IPS-15b (cell line): ENCODE measurements at regions not wholly inside any gene's neighbourhood (a gene's known extent, or its start where the extent isn't known, plus 50 kb on each side); places are given as distances from the start of the nearest gene placed in this dataset.

Source experiments
- H3K27me3 ChIP-seq: one replicate; pipeline ENCODE4 v1.6.1; 2013; ENCODE audit warnings: low read length; ENCODE audit not compliant: control insufficient read depth, insufficient read depth
- H3K36me3 ChIP-seq: one replicate; pipeline ENCODE4 v1.6.1; 2013; ENCODE audit warnings: low read length; ENCODE audit not compliant: control insufficient read depth, insufficient read depth
- H3K4me1 ChIP-seq: one replicate; pipeline ENCODE4 v1.6.1; 2013; ENCODE audit warnings: mild to moderate bottlenecking, low read length; ENCODE audit not compliant: control insufficient read depth, insufficient read depth
- H3K4me3 ChIP-seq: one replicate; pipeline ENCODE4 v1.5.1; 2013; ENCODE audit warnings: low read depth, low read length
- H3K9ac ChIP-seq: one replicate; pipeline ENCODE4 v1.6.1; 2013; ENCODE audit warnings: low read depth, mild to moderate bottlenecking, low read length
- H3K9me3 ChIP-seq: one replicate; pipeline ENCODE4 v1.6.1; 2013; ENCODE audit warnings: mild to moderate bottlenecking, low read length; ENCODE audit not compliant: control insufficient read depth, insufficient read depth

DNA sequence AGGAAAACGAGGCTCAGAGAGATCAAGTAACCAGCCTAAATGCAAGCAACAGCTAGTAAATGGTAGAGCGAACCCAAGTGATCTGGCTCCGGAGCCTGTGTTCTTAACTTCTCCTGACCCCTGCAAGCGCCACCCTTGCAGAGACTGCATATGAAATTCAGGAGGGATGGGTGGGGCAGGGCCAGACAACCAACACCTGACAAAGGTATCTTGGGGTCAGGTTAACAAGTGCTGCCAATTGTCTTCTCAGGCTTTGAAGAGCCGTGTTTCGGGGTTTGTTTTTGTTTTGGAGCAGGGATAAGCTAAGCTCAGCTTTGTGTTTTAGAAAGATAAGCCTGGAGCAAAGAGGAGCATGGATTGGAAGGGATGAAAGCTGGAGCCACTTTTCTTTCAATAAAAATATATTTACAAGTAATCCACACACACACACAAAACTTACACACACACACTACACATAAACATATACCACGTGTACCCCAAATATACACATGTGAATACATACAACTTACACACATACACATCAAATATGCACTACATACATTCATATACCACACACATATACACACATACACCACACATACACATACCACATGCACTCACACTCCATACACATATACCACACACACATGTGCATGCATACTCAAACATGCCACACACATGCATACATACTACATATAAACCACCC, 722.0 kb downstream of the DIAPH3 start:
- no peak overlapping the region for H3K4me3 ChIP-seq

DNA sequence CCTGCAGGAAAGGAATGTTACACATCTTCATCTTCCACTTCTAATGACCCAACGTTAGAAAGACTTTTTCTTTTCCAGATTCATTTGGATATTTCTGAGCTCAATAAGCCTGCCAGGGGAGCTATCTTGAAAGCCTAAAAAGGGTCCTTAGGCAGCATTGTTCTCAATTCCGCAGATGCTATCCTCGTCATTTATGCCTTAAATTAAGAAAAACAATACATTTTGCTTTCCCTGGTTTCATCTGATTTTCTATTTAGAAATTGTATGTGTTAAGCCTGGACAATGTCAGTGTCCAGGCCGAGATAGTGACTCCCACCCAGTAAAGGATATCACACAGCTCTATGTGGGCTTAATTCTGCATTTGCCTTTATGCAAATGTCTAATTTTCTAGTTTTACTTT, 721.3 kb downstream of the DIAPH3 start:
- no peaks in the 10 kb centered on the region for H3K27me3 ChIP-seq
- H3K4me1 ChIP-seq: peaks cover 7% of the 10 kb centered on the region
- no peak overlapping the region for H3K9ac ChIP-seq
- peaks cover 2% of the 10 kb centered on the region for H3K9me3 ChIP-seq
- H3K36me3 ChIP-seq: no peaks in the 10 kb centered on the region
- H3K4me3 ChIP-seq: no peak overlapping the region

More for the DNA sequence above, 722.0 kb downstream of the DIAPH3 start:
- Histone ChIP-seq H3K27me3 (no peaks in the 10 kb centered on the region), H3K9ac (no peak overlapping the region), H3K36me3 (no peaks in the 10 kb centered on the region), H3K4me1 (peaks cover 3% of the 10 kb centered on the region), H3K9me3 (peaks cover 2% of the 10 kb centered on the region)

DNA sequence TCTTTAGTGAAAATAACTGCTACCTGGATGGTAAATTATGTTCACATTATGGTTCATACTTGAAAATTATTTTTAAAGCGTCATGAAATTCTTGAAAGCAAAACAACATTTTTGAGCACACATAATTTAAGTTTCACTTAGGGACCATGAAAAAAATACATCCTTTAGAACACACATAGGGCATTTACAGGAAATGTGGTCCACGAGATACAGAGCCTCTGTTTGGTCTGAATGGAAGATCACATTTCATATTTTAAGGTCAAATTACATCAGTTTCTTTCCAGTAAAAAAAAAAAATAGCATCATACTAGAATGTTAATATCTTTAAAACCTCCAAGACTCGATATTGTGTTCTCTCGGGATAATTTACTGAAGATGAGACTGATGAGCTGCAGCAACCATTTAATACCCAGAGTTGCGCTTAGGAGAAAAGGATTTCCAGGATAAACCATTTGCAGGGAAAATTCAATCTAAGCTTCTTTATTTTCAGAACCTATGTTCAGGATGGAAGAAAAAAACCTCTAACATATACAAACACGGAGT, 720.7 kb downstream of the DIAPH3 start:
- Histone ChIP-seq H3K9ac (no peak overlapping the region), H3K4me3 (no peak overlapping the region), H3K9me3 (peaks cover 2% of the 10 kb centered on the region), H3K4me1 (peaks cover 12% of the 10 kb centered on the region), H3K36me3 (no peaks in the 10 kb centered on the region), H3K27me3 (no peaks in the 10 kb centered on the region)

DNA sequence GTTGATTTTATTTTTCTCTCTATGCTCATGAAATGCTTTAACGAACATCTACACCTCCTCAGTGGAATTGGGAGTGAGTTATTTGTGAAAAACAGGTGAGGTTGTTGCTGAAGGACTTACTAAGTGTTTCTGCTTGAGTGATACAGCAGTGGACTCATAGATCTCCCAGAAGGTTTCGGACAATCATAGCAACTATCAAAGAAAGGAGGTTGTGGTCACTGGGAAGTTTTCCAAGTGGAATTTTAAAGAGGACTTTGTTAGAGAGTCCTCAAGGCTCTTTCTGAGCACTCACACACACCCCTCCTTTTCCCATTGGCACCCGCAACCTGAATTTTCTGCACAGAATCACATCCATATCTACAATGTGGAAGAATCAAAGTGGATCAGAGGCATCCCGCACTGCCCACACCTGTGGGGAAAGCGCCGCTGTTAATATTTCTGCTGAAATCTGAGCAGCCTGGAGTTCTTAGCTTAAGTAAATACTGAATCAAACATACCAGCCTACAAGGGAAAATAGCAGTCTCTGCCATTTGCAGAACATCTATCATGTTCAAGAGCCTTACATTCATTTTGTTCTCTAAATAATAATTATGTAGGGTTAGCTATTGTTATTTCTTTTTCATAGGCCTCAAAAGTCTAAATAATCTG, 719.4 kb downstream of the DIAPH3 start:
- H3K4me1 ChIP-seq: peaks cover 20% of the 10 kb centered on the region
- H3K4me3 ChIP-seq: no peak overlapping the region
- H3K9me3 ChIP-seq: no peaks in the 10 kb centered on the region
- H3K9ac ChIP-seq: no peak overlapping the region
- H3K36me3 ChIP-seq: no peaks in the 10 kb centered on the region
- H3K27me3 ChIP-seq: no peaks in the 10 kb centered on the region

DNA sequence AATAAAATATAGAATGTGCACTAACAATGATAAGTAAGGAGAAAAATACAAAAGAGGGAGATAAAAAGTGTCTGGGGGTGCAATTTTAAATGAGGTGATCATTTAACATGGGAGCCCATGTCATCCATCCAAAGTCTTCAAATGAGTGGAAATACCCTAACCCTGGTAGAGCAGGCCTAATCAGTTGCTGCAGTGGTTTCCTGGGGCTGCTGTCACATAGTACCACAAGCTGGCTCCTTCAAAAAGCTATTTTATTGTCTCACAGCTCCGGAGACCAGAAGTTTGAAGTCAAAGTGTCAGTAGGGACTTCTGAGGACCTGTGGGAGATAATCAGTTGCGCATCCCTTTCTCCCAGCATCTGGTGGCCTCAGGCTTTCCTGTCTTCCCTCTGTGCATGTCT, 717.9 kb downstream of the DIAPH3 start:
- H3K9ac ChIP-seq: no peak overlapping the region
- H3K4me3 ChIP-seq: no peak overlapping the region
- H3K9me3 ChIP-seq: no peaks in the 10 kb centered on the region
- peaks cover 20% of the 10 kb centered on the region for H3K4me1 ChIP-seq
- H3K27me3 ChIP-seq: no peaks in the 10 kb centered on the region
- no peaks in the 10 kb centered on the region for H3K36me3 ChIP-seq

DNA sequence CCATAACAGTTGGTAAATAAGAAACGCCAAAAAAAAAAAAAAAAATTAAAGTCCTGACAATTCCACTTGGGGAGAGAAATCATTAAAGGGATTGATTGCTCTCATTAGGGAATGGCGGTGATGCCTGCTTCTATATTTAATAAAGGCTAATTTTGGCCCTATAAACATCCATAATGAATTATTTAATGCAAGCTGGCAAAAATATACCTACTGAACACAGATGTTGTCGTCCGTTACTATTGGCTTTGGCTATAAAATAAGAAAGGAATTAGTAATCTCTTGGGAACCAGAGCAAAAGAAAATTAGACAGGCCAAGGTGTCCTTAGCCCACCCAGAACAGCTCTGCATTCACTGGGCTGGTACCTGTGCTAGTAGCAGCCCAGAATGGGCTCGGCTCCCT, 717.3 kb downstream of the DIAPH3 start:
- Histone ChIP-seq H3K9me3 (no peaks in the 10 kb centered on the region), H3K27me3 (no peaks in the 10 kb centered on the region), H3K4me3 (no peak overlapping the region), H3K9ac (no peak overlapping the region), H3K4me1 (peaks cover 20% of the 10 kb centered on the region), H3K36me3 (no peaks in the 10 kb centered on the region)

DNA sequence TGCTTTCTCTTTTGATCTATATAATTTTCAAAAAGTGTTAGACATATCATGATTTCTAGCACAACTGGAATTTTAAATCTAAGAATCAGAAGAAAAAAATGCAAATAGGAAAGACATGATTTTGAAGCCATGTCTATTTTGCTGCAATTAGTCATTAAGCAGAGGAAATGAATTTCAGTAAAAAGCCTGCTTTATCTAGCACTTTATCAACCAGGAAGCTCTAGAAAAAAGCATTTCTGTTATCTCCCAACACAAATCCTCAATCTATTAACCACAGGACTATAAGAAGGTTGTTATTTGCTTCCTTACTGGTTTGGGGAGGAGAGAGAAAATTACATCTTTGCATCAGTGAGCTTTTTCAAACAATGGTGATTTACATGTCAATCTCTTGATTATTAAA, 716.7 kb downstream of the DIAPH3 start:
- Histone ChIP-seq H3K4me3 (no peak overlapping the region), H3K9ac (no peak overlapping the region), H3K4me1 (peaks cover 24% of the 10 kb centered on the region), H3K27me3 (no peaks in the 10 kb centered on the region), H3K9me3 (no peaks in the 10 kb centered on the region), H3K36me3 (no peaks in the 10 kb centered on the region)

DNA sequence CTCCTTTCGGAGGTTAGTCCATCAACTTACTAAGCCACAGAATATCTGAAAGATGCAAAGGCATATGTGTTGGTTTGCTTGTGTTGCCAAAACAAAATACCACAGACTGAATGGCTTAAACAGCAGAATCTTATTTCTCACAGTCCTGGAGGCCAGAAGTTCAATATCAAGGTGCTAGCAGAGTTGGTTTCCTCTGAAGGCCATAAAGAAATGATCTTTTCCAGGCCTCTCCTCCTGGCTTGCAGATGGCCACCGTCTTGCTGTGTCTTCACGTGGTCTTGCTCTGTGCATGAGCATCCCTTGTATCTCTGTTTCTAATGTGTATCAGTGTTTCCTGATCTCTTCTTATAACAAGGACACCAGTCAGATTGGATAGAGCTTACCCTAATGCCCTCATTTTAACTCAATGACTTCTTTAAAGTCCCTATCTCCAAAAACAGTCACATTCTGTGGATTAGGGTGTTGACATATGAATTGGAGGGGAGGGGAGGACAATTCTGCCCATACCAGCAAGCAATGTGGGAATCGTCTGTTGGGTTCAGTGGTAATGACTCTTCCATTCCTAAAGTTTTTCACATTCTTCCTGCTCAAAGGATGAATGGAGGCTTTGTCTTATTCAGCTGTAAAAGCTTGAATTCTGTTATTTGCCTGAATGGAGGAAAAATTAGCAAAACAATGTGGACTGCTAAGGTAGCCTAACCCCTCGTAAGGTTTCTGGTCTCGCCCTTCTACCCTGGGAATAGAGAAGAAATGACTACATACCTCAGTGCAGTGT, 715.7 kb downstream of the DIAPH3 start:
- H3K9me3 ChIP-seq: no peaks in the 10 kb centered on the region
- peaks cover 25% of the 10 kb centered on the region for H3K4me1 ChIP-seq
- no peaks in the 10 kb centered on the region for H3K27me3 ChIP-seq
- no peak overlapping the region for H3K9ac ChIP-seq
- H3K4me3 ChIP-seq: no peak overlapping the region
- H3K36me3 ChIP-seq: no peaks in the 10 kb centered on the region

DNA sequence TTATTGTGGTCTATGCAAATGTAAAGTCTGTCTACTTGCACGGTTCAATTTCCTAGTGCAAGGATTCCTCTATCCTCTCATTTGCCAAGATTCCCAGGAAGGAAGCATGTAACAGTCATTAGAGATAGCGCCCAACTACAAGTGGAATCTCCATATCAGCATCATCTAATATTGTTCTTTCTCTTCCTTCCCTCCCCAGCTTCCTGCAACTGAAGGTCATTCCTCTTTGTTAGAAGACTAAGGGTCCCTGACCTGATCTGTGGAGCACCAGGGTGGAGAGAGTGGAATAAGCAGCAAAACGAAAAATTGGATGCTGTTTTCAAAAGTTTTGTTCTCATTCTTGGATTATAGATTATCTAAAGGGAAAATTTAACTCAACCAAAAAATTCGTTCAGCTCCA, 714.0 kb downstream of the DIAPH3 start:
- no peaks in the 10 kb centered on the region for H3K36me3 ChIP-seq
- H3K9ac ChIP-seq: no peak overlapping the region
- peaks cover 25% of the 10 kb centered on the region for H3K4me1 ChIP-seq
- no peak overlapping the region for H3K4me3 ChIP-seq
- H3K27me3 ChIP-seq: no peaks in the 10 kb centered on the region
- H3K9me3 ChIP-seq: no peaks in the 10 kb centered on the region

DNA sequence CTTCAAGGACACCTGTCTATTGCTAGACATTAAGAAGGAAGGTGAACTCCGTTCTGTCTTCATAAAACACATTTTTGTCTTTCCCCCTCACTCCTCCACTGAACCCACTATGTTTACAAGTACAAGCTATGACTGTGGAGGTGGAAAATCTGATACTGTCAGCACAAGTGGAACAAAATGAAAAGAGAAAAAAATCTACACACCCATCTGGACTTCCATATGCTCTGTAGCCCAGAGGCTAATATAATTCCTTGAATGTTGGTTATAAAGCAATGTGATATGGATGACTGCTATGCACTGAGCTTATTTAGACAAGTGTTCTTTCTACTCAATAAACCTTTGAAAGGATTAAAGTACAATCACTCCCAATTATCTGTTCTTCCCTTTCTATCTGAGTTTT, 713.5 kb downstream of the DIAPH3 start:
- Histone ChIP-seq H3K9ac (no peak overlapping the region), H3K27me3 (no peaks in the 10 kb centered on the region), H3K4me3 (no peak overlapping the region), H3K4me1 (peaks cover 25% of the 10 kb centered on the region), H3K9me3 (no peaks in the 10 kb centered on the region), H3K36me3 (no peaks in the 10 kb centered on the region)

DNA sequence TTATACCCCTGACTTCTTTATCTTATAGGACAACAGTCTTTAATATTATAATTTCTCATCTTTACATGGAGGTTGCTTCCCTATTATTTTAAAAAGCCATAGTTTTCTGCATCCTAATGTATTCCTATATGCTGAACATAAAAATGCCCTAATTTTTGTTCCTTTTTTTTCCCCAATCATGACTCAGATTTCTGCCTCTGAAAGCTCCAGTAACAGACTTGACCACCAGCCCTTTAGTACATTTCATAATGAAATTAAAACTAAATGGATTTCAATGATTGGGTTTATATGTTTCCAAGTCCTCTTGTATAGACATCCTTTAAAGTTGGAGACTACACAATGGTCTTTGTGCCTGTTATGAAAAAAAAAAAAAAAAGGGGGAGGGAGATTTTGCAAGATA, 712.5 kb downstream of the DIAPH3 start:
- Histone ChIP-seq H3K36me3 (no peaks in the 10 kb centered on the region), H3K27me3 (no peaks in the 10 kb centered on the region), H3K9ac (no peak overlapping the region), H3K9me3 (no peaks in the 10 kb centered on the region), H3K4me1 (peaks cover 25% of the 10 kb centered on the region), H3K4me3 (no peak overlapping the region)
